HG03196 (cell line): ENCODE measurements at regions not wholly inside any gene's neighbourhood (a gene's known extent, or its start where the extent isn't known, plus 50 kb on each side); places are given as distances from the start of the nearest gene placed in this dataset.

Source experiments
- ATAC-seq: cut with Tn5 transposase; IDR thresholded peaks from one replicate; pipeline ENCODE4 v1.9.1; 2021; ENCODE audit not compliant: unreplicated experiment

GRCh38 chrX:20637351-20637750 lies 370.6 kb upstream of the RPS6KA3 start:
- ATAC-seq: no peak

GRCh38 chrX:20633451-20633850 lies 366.7 kb upstream of the RPS6KA3 start:
- no peak for ATAC-seq

- no peak for ATAC-seq
Measured at GRCh38 chrX:20623448-20623847, 356.7 kb upstream of the RPS6KA3 start.

- no peak for ATAC-seq
Measured at GRCh38 chrX:20620306-20620705, 353.6 kb upstream of the RPS6KA3 start.

GRCh38 chrX:20609916-20610415 lies 343.3 kb upstream of the RPS6KA3 start:
- ATAC-seq: no peak

- ATAC-seq: no peak
Measured at GRCh38 chrX:20606831-20607230, 340.1 kb upstream of the RPS6KA3 start.

- ATAC-seq: no peak
Measured at GRCh38 chrX:20596856-20597255, 330.1 kb upstream of the RPS6KA3 start.

GRCh38 chrX:20595928-20596575 lies 329.3 kb upstream of the RPS6KA3 start:
- no peak for ATAC-seq

GRCh38 chrX:20594985-20595384 lies 328.3 kb upstream of the RPS6KA3 start:
- no peak for ATAC-seq

GRCh38 chrX:20593836-20594235 lies 327.1 kb upstream of the RPS6KA3 start:
- ATAC-seq: no peak

- no peak for ATAC-seq
Measured at GRCh38 chrX:20593402-20593801, 326.7 kb upstream of the RPS6KA3 start.

- ATAC-seq: no peak
Measured at GRCh38 chrX:20591246-20591645, 324.5 kb upstream of the RPS6KA3 start.

- ATAC-seq: no peak
Measured at GRCh38 chrX:20585782-20586181, 319.1 kb upstream of the RPS6KA3 start.

- no peak for ATAC-seq
Measured at GRCh38 chrX:20571611-20572010, 304.9 kb upstream of the RPS6KA3 start.

GRCh38 chrX:20567108-20567507 lies 300.4 kb upstream of the RPS6KA3 start:
- no peak for ATAC-seq

GRCh38 chrX:20547611-20548051 lies 280.9 kb upstream of the RPS6KA3 start:
- no peak for ATAC-seq

GRCh38 chrX:20545538-20545937 lies 278.8 kb upstream of the RPS6KA3 start:
- ATAC-seq: no peak

GRCh38 chrX:20542072-20542471 lies 275.4 kb upstream of the RPS6KA3 start:
- no peak for ATAC-seq

GRCh38 chrX:20538974-20539373 lies 272.3 kb upstream of the RPS6KA3 start:
- no peak for ATAC-seq

GRCh38 chrX:20531667-20532066 lies 265.0 kb upstream of the RPS6KA3 start:
- ATAC-seq: no peak

- ATAC-seq: no peak
Measured at GRCh38 chrX:20530406-20530921, 263.8 kb upstream of the RPS6KA3 start.

- ATAC-seq: no peak
Measured at GRCh38 chrX:20529711-20530110, 263.0 kb upstream of the RPS6KA3 start.

- no peak for ATAC-seq
Measured at GRCh38 chrX:20529301-20529700, 262.6 kb upstream of the RPS6KA3 start.
